MV-4-11 (cell line): ENCODE measurements at regions not wholly inside any gene's neighbourhood (a gene's known extent, or its start where the extent isn't known, plus 50 kb on each side); places are given as distances from the start of the nearest gene placed in this dataset.

Experiments
- DNase-seq: peaks from one replicate; lab custom pipeline; 2025; lab: John Stamatoyannopoulos, UW

DNA sequence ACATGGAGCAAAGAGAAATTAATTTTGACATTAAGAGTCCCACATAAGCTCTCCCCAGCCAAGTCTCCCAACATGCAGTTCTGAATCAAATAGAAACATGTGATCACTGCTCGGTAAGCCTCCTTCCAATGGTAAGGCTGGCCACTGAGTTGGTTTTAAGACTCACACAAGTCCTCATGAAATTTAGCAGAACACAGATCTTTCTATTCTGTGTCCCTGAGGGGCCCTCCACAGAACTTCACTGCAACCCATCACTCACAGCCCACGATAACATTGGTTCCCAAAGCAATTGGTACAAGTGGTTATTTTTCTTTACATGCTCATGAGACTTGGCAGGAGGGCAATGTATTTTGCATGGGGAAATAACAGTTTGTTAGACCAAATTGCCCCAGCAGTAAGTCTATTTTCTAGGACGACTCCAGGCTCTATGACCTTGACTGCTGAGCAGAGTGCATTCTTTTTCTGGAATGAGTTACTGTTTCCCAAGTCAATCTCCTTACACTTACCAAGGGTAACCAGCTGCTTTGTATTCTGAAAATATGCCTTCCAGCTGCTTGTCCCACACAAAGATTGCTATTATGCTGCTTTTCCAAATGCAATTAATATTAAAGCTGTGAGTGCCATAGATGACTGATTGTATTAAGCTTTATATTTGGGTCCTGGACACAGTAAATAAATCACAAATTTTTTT lies 142.3 kb upstream of the TANK start:
- no peak for DNase-seq

DNA sequence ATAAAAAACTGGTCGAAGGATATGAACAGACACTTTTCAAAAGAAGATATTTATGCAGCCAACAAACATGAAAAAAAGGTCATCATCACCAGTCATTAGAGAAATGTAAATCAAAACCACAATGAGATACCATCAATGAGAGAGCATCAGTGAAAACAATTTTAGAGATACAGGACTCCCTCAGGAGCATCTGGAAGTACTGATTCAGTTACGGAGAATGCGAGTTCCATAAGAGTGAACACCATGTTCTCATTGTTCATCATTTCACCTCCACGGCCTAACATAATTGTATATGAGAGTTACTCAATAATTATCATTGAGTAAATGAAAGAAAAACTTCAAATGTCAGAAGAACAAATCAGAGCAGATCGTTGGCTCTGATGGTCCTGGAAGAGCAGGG lies 140.9 kb upstream of the TANK start:
- no peak for DNase-seq

DNA sequence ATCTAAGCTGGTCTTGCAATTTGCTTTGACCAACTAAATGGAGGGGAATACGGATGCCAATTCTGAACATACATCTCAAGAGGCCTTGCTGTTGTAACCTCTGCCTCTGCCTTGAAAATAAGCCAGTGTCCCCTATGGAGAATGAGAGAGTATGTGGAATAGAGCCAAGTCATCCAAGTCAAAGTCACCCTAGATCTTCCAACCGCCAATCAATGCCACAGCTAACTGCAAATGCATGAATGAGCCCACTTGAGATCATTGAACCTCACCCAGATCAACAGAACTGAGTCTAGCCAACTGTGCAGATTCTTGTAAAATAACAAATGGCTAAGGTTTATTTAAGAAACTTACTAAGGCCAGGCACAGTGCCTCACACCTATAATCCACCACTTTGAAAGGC lies 139.8 kb upstream of the TANK start:
- DNase-seq = no peak

DNA sequence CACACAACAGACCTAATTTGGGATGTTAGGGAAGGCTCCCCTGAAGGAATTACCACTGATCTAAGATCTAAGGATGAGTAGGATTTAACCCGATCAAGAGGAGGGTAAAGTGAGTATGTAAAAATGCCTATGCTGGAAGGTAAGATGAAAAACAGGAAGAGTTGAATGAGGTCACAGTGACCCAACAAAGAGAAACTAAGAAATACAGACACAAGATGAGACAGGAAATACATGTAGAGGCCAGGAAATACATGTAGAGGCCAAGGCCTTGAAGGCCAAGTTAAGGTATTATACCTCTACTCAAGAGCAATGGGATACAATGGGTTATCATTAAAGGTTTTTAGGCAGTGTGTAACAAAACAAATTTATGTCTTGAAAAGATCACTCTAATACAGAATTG lies 131.6 kb upstream of the TANK start:
- DNase-seq = no peak

DNA sequence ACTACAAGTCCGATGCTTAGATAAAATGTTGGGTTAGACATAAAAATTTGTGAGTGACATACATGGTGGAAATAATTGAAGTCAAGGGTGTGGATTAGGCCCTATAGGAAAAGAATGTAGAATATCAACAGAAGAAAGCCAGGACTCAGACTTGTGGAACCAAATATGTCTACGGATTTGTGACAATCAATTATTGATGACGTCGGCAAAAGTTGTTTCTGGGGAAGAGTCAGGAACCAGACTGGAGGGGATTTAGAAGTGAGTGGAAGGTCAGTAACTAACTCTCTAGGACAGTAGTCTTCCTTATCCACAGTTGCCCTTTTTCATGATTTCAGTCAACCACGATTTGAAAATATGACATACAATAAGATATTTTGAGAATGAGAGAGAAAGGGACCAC lies 130.9 kb upstream of the TANK start:
- no peak for DNase-seq

DNA sequence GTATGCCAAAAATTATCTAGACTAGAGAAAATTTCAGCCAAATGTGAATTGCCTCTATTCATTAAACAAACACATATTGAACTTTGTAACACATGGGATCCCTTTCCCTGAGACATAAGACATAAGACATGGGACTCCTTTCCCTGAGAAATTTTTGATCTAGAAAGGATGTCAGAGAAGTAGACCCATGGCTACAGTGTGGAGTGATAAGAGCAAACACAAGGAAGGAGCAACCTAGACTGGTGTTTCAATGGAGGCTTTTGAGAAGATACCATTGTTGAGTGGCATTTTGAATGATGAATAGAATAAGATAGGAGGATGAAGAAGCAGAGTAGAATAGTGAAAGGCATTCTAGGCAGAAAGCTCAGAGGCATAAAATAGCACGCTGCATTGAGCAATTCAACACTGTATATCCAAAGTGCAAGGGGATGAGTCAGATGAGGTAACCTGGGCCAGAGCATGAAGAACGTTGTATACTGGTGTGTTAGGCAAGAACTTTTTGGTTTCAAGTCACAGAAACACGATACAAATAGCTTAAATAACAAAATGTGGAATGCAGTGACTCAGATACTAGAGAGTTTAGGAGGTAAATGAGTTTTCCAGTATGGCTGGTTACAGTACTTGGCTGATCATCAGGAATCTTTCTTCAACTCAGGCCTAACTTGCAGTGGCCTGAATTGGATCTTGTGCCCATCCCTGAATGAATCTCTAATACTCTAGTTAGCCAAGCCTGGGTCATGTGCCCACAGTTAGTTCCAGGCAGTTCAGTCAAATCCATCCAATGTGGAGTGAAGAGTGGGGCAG lies 129.8 kb upstream of the TANK start:
- peak; percentile 75 for DNase-seq

DNA sequence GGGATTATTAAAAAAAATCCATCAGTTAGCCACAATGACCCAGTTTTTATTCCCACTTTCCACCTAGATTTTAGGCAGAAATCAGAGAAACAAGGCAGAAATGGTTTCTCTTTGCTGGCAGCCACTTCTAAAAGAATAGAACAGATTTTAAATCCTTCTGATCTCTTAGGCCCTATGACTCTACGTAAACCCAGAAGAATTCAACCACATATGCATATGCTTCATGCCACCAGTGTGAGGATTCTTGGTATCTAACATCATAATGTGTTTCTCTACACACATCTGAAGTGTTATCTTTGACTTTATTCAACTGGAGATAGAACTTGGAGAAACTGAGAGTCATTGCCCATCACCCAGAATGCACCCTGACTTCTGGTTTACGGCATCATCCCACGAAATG lies 128.7 kb upstream of the TANK start:
- no peak for DNase-seq

DNA sequence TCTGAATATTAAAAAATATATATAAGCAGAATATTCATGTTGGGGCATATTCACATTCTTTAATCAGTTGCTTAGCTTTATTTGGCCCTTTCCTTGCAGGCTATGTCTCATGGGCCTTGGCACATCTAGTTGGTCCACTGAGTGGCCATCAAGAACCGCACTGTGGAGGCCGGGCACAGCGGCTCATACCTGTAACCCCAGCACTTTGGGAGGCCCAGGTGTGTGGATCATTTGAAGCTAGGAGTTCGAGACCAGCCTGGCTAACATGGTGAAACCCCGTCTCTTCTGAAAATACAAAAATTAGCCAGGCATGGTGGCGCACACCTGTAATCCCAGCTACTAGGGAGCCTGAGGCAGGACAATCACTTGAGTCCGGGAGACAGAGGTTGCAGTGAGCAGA lies 127.6 kb upstream of the TANK start:
- no peak for DNase-seq

DNA sequence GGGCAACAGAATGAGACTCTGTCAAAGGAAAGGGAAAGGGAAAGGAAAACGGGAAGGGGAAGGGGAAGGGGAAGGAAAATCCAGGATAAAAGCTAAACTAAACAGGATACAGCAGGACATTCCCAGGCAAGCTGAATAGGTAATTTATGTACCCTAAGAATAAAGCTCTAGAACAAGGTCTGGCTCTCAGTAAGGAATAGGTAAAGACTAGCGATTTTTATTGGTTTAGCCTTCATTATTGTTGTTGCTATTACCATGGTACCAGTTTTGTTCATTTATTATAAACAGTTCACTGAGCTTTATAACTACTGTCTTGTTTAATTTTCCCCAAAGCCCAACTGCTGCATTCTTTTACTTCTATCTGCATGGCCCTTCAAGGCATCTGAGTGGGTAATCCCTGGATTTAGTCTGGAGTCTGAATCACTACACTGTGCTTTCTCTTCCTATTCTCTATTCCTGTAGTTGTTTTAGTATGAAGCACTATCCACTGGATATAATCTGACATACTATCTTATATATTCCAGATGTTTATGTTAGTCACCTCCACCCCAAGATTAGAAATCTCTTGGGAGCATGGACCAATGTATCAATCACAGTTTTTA lies 127.1 kb upstream of the TANK start:
- DNase-seq = no peak

DNA sequence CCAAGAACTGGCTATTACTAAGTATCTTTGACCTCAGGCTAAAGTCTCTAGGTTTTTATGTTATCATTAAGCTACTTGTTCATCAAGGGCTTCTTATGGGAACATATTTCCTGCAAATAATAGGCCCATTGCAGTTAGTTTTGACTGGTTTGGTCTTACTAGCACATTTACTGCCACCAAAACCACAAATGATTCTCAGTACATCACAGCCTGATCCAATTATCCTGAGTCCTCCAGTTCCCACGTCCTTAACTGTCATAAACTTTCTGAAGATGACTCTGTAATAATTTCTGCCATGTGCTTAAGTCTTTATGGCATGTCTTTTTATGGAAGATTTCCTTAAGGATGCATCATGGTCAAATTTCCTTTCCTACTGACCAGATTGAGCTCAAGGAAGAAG lies 123.3 kb upstream of the TANK start:
- no peak for DNase-seq

DNA sequence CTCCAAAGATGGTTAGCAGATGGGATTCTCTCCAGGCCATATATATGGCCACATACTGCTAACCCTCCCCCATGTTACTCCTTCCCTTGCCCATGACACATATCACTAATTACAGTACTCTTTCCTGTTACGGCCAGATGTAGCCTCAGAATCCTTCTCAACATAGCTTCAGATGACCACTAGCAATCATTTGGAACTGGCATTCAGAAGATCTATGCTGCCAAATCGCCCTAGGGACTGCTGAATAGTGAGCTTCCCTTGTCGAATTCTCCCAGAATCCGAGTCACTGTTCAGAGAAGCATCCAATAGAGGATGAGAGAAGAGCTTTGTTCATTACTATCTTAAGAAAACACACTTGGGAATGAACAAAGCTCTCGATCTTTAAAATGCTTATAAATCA lies 121.2 kb upstream of the TANK start:
- no peak for DNase-seq

DNA sequence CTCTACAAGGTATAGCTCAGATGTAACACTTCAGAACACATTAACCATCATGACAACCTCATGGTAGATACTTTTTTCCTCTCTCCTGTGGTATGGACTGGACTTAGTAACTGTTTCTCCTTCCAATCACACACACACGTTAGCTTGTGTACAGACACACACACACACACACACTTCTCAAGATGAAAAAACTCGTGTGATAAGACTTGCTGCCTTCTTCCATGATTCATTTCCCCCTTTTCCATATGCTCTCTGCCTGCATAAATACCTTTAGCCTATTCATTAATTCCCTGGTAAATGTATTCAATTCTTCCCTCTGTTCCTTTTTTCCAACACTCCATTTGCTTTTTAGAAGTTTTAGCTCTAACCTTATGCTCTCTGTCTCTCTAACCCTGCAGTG lies 118.9 kb upstream of the TANK start:
- DNase-seq = no peak

DNA sequence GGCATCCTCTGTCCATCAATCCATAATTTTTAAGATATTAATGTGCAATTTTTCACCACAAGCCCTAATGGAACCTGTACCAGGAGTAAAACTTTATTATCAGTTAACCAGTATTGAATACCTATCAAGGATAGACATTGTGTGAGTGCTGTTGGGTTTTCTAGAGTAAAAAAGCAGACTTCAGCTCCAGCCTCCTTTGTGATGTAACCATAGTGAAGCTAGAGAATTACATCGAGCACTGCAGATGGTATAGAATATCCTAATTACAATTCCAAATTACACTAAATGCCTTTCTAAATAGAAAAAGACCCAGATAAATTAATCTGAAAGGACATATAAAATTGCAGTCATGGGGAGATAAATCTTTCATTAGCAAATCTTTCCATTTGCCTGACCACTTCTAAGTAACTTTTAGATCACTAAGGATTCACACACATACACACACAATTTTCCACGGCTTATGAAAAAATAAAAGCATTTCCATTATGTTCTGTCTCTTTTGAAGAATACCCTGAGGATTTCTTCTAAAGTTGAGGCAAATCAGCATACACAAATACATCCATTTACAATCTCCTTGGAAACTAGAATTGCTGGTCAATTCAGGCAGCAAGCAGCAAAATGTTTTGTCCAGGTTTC lies 117.1 kb upstream of the TANK start:
- no peak for DNase-seq

DNA sequence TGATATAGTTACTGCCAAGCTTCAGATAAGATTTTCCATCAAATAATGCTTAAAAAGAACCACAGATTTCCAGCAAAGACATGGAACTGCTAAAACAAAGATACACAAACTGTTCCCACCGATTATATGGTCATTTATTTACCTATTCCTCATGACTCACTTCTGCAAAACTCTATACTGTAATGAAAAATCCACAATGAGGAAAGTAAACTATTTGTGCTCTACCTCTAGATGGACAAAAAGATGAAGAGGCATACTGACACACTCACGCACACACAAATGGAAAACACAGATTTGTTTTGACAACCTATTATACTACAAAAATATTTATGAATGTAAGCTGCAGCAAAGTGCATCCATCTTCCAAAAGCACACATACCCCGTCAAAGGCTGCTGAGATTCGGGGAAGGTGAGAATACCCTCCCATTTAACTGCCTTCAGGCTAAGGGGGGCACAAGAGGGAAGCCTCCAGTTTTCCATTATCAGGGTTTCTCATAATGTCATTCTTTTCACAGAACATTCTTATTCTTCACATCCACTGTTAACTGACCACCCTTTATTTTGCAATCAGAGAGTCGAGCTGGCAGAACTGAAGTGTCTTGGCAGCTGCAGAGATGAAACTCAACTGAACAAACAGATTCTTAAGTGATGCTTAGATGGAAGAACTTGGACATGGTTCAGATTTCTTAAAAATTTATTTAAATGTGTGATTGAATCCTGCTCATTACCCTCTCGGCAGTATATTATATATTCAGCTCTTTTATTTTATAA lies 115.9 kb upstream of the TANK start:
- DNase-seq = no peak

DNA sequence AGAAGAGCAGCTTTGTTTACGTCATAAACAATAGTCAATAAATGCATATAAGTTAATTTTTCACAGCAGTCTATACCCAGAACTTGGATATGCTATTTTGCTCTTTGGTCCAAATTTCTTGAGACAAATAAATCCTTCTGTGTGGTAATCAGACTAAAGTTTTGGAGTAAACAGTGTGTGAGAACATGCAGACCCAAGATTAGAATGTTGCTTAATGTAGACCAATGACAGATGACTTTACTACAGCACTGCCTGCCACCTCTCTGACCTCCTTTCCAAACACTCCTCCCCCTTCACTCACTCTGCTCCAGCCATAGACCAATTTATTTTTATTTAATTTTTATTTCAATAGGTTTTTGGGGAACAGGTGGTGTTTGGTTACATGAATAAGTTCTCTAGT lies 115.3 kb upstream of the TANK start:
- no peak for DNase-seq

DNA sequence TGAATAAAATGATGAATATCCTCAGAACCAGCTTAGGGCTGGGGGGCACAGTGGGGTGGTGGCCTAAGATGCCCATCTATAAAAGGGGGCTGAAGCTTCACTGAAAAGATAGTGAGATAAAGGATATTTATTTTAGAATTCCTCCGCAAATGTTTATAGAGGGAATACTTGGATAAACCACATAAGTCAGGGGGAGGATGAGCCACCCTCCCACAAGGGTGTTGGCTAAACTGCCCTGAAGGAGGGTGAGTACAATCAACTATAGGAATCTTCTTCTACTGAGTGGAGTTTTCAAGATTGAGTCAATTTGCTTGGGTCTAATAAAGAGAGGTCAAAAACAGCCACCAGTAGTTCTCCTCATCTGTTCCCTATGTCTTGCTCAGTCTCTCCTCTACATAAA lies 114.5 kb upstream of the TANK start:
- DNase-seq = no peak

DNA sequence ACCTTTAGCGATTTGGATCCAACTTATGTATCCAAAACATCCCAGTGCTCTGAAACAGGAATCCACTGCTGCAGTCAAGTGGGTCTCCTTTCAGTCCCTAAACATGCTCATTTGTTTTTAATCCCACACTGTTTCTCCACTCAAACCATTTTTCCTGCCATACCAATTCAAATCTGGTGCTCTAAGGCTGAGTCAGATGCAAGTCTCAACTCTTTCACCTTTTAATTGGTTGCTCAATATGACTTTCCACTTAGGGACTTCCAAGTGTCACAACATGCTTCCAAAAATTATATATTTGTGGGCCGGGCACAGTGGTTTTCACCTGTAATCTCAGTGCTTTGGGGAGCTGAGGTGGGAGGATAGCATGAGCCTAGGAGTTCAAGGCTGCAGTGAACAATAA lies 113.4 kb upstream of the TANK start:
- no peak for DNase-seq

DNA sequence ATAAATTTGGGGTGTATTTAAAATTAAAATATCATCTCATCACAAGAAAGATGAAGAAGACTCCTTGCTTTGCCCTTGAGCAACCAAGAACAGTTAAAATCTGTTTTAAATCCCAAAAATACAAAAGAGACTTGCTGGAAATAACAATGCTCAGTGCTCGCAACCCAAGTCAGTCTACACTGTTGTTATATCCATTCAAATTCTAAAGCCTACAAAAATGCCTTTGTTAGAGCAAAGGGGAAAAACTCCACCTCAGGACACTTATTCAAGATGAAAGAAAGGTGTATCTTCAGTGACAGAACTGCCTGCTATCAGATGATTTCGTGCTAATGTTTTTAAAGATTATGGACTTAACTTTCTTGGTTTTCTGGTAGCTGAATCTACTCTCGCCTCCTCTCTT lies 111.9 kb upstream of the TANK start:
- DNase-seq = no peak

DNA sequence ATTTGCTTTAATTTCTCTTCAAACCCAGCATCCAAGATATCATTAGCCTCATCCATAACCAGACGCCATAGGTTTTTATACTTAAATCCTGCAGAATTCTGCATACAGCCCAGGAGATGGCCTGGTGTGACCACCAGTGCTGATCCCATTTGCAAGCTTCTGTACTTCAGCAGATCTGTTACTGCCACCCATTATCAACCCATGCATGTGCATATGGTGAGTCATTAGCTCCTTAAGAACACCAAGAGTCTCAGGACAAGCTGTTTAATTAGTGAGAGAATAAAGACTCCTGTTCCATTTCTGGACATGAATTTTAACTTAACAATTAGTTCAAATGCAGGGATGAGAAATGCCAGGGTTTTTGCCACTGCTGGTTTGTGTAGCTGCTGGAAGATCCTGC lies 110.7 kb upstream of the TANK start:
- DNase-seq = no peak

DNA sequence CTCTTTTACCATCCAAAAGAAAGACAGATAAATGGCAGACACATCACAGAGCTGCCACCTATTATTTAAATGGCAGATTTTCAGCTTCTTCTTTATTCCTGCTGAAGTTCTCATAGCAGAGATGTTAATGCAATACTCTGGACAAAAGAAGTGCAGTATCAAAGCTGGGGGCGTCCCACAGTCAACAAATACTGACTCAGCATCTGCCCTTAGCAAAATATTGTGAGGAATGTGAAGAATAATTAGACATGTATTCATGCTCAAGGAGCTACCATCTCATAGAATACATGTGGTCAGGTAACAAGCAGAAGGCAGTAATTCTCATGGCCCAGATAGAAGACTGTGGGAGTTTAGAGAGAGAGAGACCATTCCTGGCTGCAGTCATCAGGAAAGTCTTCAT lies 108.0 kb upstream of the TANK start:
- no peak for DNase-seq

DNA sequence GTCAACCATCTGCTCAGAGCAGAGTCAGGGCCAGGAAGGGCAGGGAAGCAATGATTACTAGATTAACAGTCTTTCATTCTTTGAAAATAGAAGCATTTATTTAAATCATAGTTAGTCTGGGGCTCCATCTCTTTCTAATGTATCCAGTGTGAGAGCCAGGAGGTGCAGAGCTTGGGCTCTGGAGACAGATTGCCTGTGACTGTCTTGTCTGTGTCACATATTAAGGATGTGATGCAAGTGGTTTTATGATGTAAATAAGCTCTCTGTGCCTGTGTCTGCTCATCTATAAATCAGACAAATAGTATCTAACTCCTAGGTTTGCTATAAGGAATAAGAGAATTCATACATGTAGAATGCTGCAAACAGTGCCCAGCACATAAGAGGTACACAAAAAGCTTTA lies 104.9 kb upstream of the TANK start:
- DNase-seq = no peak

DNA sequence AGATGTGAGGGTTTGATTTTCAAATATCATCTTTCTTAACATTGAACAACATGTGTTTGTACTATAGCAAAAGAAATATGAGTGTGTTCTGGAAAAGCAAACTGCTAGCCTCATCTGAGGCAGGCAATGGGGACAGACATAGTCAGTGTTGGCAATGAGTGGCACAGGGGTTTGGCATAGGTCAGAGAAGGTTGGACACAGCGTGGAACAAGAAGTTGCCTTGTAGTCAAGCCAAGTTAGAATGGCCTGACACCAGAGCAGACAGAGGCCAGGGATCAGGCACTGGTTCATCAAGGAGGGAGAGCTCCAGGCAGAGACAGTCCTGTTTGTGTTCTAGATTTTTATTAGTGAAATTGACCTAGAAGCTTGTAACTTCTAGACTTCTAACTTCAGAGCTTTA lies 100.8 kb upstream of the TANK start:
- DNase-seq = no peak
